Lung (tissue), 11 donors: ENCODE measurements at regions not wholly inside any gene's neighbourhood (a gene's known extent, or its start where the extent isn't known, plus 50 kb on each side); places are given as distances from the start of the nearest gene placed in this dataset.
A peak's percentile ranks its signal among the peaks of the same experiment; 100 is the strongest.

Experiments used
- ATAC-seq: fragments of 200-7000 bp; cut with Tn5 transposase; one replicate; pipeline ENCODE4 v1.9.1; 2020; ENCODE audit warnings: moderate number of reproducible peaks; ENCODE audit not compliant: insufficient read depth, low FRiP score
- DNase-seq, 3 donors: peaks; one replicate each; pipeline ENCODE4 v3.0.0-alpha.2; 2013 to 2017
- H3K27ac ChIP-seq, 2 donors: one replicate each; pipeline ENCODE4 v1.5.1; 2013; ENCODE audit warnings: mild to moderate bottlenecking in 2 of 2, moderate library complexity in 2 of 2, control low read depth in 1 of 2, inconsistent platforms in 1 of 2, low read depth in 1 of 2, low read length in 1 of 2
- H3K27me3 ChIP-seq, 3 donors: one replicate each; pipeline ENCODE4 v1.5.1; 2013; ENCODE audit warnings: low read length in 2 of 3; ENCODE audit not compliant: control insufficient read depth in 3 of 3, insufficient read depth in 3 of 3
- H3K36me3 ChIP-seq, 4 donors: one replicate each; pipeline ENCODE4 v1.5.1; 2013; ENCODE audit warnings: low read length in 4 of 4, mild to moderate bottlenecking in 1 of 4, moderate library complexity in 1 of 4; ENCODE audit not compliant: control insufficient read depth in 4 of 4, insufficient read depth in 4 of 4
- H3K4me1 ChIP-seq, 5 donors: one replicate each; pipeline ENCODE4 v1.5.1; 2013; ENCODE audit warnings: low read length in 5 of 5, mild to moderate bottlenecking in 2 of 5, moderate library complexity in 1 of 5; ENCODE audit not compliant: control insufficient read depth in 5 of 5, insufficient read depth in 5 of 5
- H3K4me3 ChIP-seq: one replicate; pipeline ENCODE4 v1.5.1; 2013; ENCODE audit warnings: mild to moderate bottlenecking, control low read depth, moderate library complexity
- H3K9ac ChIP-seq, 2 donors: one replicate each; pipeline ENCODE4 v1.5.1; 2013; ENCODE audit warnings: low read length in 2 of 2, control low read depth in 1 of 2; ENCODE audit not compliant: insufficient read depth in 1 of 2
- H3K9me3 ChIP-seq, 4 donors: one replicate each; pipeline ENCODE4 v1.5.1; 2013; ENCODE audit warnings: low read length in 3 of 4, mild to moderate bottlenecking in 1 of 4, moderate library complexity in 1 of 4; ENCODE audit not compliant: control insufficient read depth in 4 of 4, insufficient read depth in 3 of 4
- CTCF ChIP-seq: IDR thresholded peaks from 2 replicates; pipeline ENCODE4 v1.5.1; 2012; ENCODE audit warnings: mild to moderate bottlenecking; ENCODE audit errors: control extremely low read depth, extremely low read depth
- WGBS, 2 donors: extraction: QIAGEN DNeasy Blood & Tissue Kit; methylation state at CpG; one replicate each; pipeline ENCODE4 v1.1.7; 2013; 5-methylcytosine and 5-hydroxymethylcytosine counted together
- donor health status: control.
- donor health status: control.
- donor health status: Bipolar disorder and iron deficiency.
- donor health status: healthy.
- donor health status: DM: yes; HTN: yes; CAD: no.

- Histone ChIP-seq H3K9me3 (no peaks in the 10 kb centered on the region), H3K4me1 (peaks cover 0 to 6% (median 0%) of the 10 kb centered on the region in 5 donors), H3K4me3 (no peak overlapping the region), H3K9ac (peak overlapping the region in 1 of 2 donors; percentile 73), H3K27me3 (no peaks in the 10 kb centered on the region), H3K27ac (no peak overlapping the region), H3K36me3 (no peaks in the 10 kb centered on the region)
- TF ChIP-seq CTCF, result no peak
- WGBS, 2 donors, result 21 to 35% methylated on average over 7 of the region's 7 CpGs
- no peak for ATAC-seq
- peak in 2 of 3 donors; percentile 49 to 57 for DNase-seq
These were observed 213.7 kb downstream of the GXYLT1 start for GRCh38 chr12:41930866-41931437.

- DNase-seq, result no peak
- no peak overlapping the region for H3K27ac ChIP-seq
These were observed 220.6 kb downstream of the GXYLT1 start for GRCh38 chr12:41924111-41924510.

GRCh38 chr12:41923351-41923750, 221.3 kb downstream of the GXYLT1 start:
- no peak for ATAC-seq
- H3K27ac ChIP-seq, result no peak overlapping the region
- no peaks in the 10 kb centered on the region for H3K9me3 ChIP-seq
- no peak for DNase-seq
- no peaks in the 10 kb centered on the region for H3K27me3 ChIP-seq
- H3K4me3 ChIP-seq, result no peak overlapping the region
- TF ChIP-seq CTCF, result no peak
- peaks cover 0 to 24% (median 0%) of the 10 kb centered on the region in 5 donors for H3K4me1 ChIP-seq
- no peak overlapping the region for H3K9ac ChIP-seq
- H3K36me3 ChIP-seq, result no peaks in the 10 kb centered on the region
- 91 to 100% methylated on average over 2 of the region's 2 CpGs for WGBS, 2 donors

More at GRCh38 chr12:41924111-41924510, 220.6 kb downstream of the GXYLT1 start:
- H3K9ac ChIP-seq, result no peak overlapping the region
- H3K27me3 ChIP-seq, result no peaks in the 10 kb centered on the region
- H3K4me1 ChIP-seq, result peaks cover 0 to 21% (median 0%) of the 10 kb centered on the region in 5 donors
- 85 to 92% methylated on average over 2 of the region's 2 CpGs for WGBS, 2 donors
- no peaks in the 10 kb centered on the region for H3K9me3 ChIP-seq
- no peak for ATAC-seq
- no peak for TF ChIP-seq CTCF
- no peaks in the 10 kb centered on the region for H3K36me3 ChIP-seq
- H3K4me3 ChIP-seq, result no peak overlapping the region

GRCh38 chr12:41920355-41920754, 224.3 kb downstream of the GXYLT1 start:
- DNase-seq (no peak), ATAC-seq (no peak)
- 80 to 90% methylated on average over 1 of the region's 1 CpG for WGBS, 2 donors
- H3K9me3 ChIP-seq, result no peaks in the 10 kb centered on the region
- no peaks in the 10 kb centered on the region for H3K36me3 ChIP-seq
- peaks cover 0 to 28% (median 4%) of the 10 kb centered on the region in 5 donors for H3K4me1 ChIP-seq
- no peak overlapping the region for H3K27ac ChIP-seq
- TF ChIP-seq CTCF, result no peak
- no peak overlapping the region for H3K9ac ChIP-seq
- H3K4me3 ChIP-seq, result no peak overlapping the region
- H3K27me3 ChIP-seq, result no peaks in the 10 kb centered on the region
